HCT116 (cell line): ENCODE measurements at regions not wholly inside any gene's neighbourhood (a gene's known extent, or its start where the extent isn't known, plus 50 kb on each side); places are given as distances from the start of the nearest gene placed in this dataset.

Source experiments
- ATAC-seq: fragments of 200-7000 bp; cut with Tn5 transposase; 2 replicates; pipeline ENCODE4 v1.9.1; 2020; ENCODE audit warnings: mild to moderate bottlenecking, moderate library complexity
- BruUV-seq: library from RNA; stranded (reverse); fragments of 400-500 nt; replicated peaks from 2 replicates; lab custom pipeline; 2021; lab: Mats Ljungman, UMichigan
- CTCF ChIA-PET: fragments of 300-600 bp; sonication (Branson Sonifier 250); formaldehyde crosslinking; loops from one replicate; lab custom pipeline; 2021; ENCODE audit warnings: antibody characterized with exemption; lab: Charles Lee
- POLR2A ChIA-PET: fragments of 300-600, 350-600 bp; sonication (Branson Sonifier 250); formaldehyde crosslinking; loops from one replicate; lab custom pipeline; 2021; ENCODE audit warnings: antibody characterized with exemption; lab: Charles Lee
- RAD21 ChIA-PET, 2 experiments: fragments of 300-600 bp; sonication (Branson Sonifier 250); formaldehyde crosslinking; loops; one replicate each; lab custom pipeline; 2023; ENCODE audit warnings: low total read pairs in 2 of 2; ENCODE audit not compliant: uncharacterized antibody in 2 of 2, unreplicated experiment in 2 of 2, low non-redundant PET in 1 of 2; lab: Charles Lee
- DNase-seq: peaks from one replicate; pipeline ENCODE4 v3.0.0-alpha.2; 2010; ENCODE audit warnings: low read depth, low spot score
- H2AFZ ChIP-seq: fragments of 200-600 bp; shearing (Covaris generic), sonication (generic); 2 replicates; pipeline ENCODE4 v1.6.1; 2017; ENCODE audit warnings: low read depth, mixed run types, mixed read lengths, antibody characterized with exemption, low read length; ENCODE audit not compliant: poor library complexity, severe bottlenecking
- H3K27ac ChIP-seq: 2 replicates; pipeline ENCODE4 v1.5.1; 2012; ENCODE audit warnings: low read depth, low read length
- H3K27me3 ChIP-seq: fragments of 200-600 bp; sonication (generic); 2 replicates; pipeline ENCODE4 v1.6.1; 2016; ENCODE audit warnings: mixed run types, low read length, mixed read lengths; ENCODE audit not compliant: insufficient read depth
- H3K36me3 ChIP-seq, 2 experiments: fragments of 200-500 bp in 1 of 2; fragments of 200-600 bp in 1 of 2; sonication (Bioruptor generic) in 1 of 2; sonication (generic) in 1 of 2; 2 replicates each; pipeline versions ENCODE4 v1.5.1 to v1.6.1; 2014 to 2016; ENCODE audit warnings: low read length in 2 of 2, inconsistent platforms in 1 of 2, mixed read lengths in 1 of 2, mixed run types in 1 of 2; ENCODE audit not compliant: insufficient read depth in 2 of 2, control insufficient read depth in 1 of 2
- H3K4me1 ChIP-seq, 2 experiments: fragments of 200-600 bp in 1 of 2; sonication (generic) in 1 of 2; 2 replicates each; pipeline versions ENCODE4 v1.5.1 to v1.6.1; 2012 to 2017; ENCODE audit warnings: low read length in 2 of 2, inconsistent platforms in 1 of 2, mild to moderate bottlenecking in 1 of 2, mixed read lengths in 1 of 2, mixed run types in 1 of 2, moderate library complexity in 1 of 2; ENCODE audit not compliant: insufficient read depth in 2 of 2, control insufficient read depth in 1 of 2
- H3K4me2 ChIP-seq: fragments of 200-600 bp; sonication (generic); 2 replicates; pipeline ENCODE4 v1.6.1; 2017; ENCODE audit warnings: mixed run types, low read length, mixed read lengths
- H3K4me3 ChIP-seq, 2 experiments: fragments of 200-600 bp in 1 of 2; sonication (generic) in 1 of 2; replicated peaks in 1 of 2; 2 replicates each; pipeline ENCODE4 v1.5.1; 2011 to 2016; ENCODE audit warnings: low read length in 2 of 2, control low read depth in 1 of 2, low read depth in 1 of 2, mild to moderate bottlenecking in 1 of 2, mixed read lengths in 1 of 2, mixed run types in 1 of 2
- H3K79me2 ChIP-seq: fragments of 200-600 bp; sonication (generic); 2 replicates; pipeline ENCODE4 v1.6.1; 2017; ENCODE audit warnings: mild to moderate bottlenecking, mixed run types, low read length, moderate library complexity, mixed read lengths; ENCODE audit not compliant: insufficient read depth
- H3K9ac ChIP-seq: fragments of 200-600 bp; sonication (generic); 2 replicates; pipeline ENCODE4 v1.6.1; 2016; ENCODE audit warnings: low read length, mixed read lengths
- H3K9me2 ChIP-seq: fragments of 200-600 bp; sonication (generic), shearing (Covaris generic); 2 replicates; pipeline ENCODE4 v1.6.1; 2017; ENCODE audit warnings: mixed run types, mild to moderate bottlenecking, moderate library complexity; ENCODE audit not compliant: insufficient read depth
- H3K9me3 ChIP-seq, 2 experiments: fragments of 200-500 bp in 1 of 2; fragments of 200-600 bp in 1 of 2; sonication (Bioruptor generic) in 1 of 2; sonication (generic) in 1 of 2; 2 replicates each; pipeline ENCODE4 v1.6.1; 2014 to 2017; ENCODE audit warnings: low read length in 2 of 2, mixed read lengths in 2 of 2, inconsistent platforms in 1 of 2, low read depth in 1 of 2, mild to moderate bottlenecking in 1 of 2, mixed run types in 1 of 2, moderate library complexity in 1 of 2; ENCODE audit not compliant: control insufficient read depth in 1 of 2, insufficient read depth in 1 of 2
- H4K20me1 ChIP-seq: fragments of 200-600 bp; sonication (generic), shearing (Covaris generic); 2 replicates; pipeline ENCODE4 v1.6.1; 2017; ENCODE audit warnings: mixed run types, mild to moderate bottlenecking, moderate library complexity; ENCODE audit not compliant: insufficient read depth
- CEBPB ChIP-seq: IDR thresholded peaks from 2 replicates; pipeline ENCODE4 v1.6.1; 2012; ENCODE audit warnings: low read depth
- EGR1 ChIP-seq: IDR thresholded peaks from 2 replicates; pipeline ENCODE4 v1.6.1; 2012; ENCODE audit warnings: low read depth
- ELF1 ChIP-seq: IDR thresholded peaks from 2 replicates; pipeline ENCODE4 v1.6.1; 2012; ENCODE audit warnings: low read depth, borderline replicate concordance
- EZH2 ChIP-seq: fragments of 200-600 bp; sonication (generic); IDR thresholded peaks from 2 replicates; pipeline ENCODE4 v1.6.1; 2017; ENCODE audit warnings: antibody characterized with exemption, mixed run types
- FOSL1 ChIP-seq: IDR thresholded peaks from 2 replicates; pipeline ENCODE4 v1.6.1; 2012; ENCODE audit warnings: low read depth
- JUND ChIP-seq: IDR thresholded peaks from 2 replicates; pipeline ENCODE4 v1.6.1; 2012
- MAX ChIP-seq: IDR thresholded peaks from 2 replicates; pipeline ENCODE4 v1.6.1; 2012
- POLR2AphosphoS5 ChIP-seq: IDR thresholded peaks from 2 replicates; pipeline ENCODE4 v1.6.1; 2011; ENCODE audit warnings: mild to moderate bottlenecking, low read depth, low read length, moderate library complexity
- RAD21 ChIP-seq: IDR thresholded peaks from 2 replicates; pipeline ENCODE4 v1.6.1; 2012; ENCODE audit warnings: low read depth, mild to moderate bottlenecking
- REST ChIP-seq: IDR thresholded peaks from 2 replicates; pipeline ENCODE4 v1.6.1; 2012; ENCODE audit warnings: low read depth
- SIN3A ChIP-seq: IDR thresholded peaks from 2 replicates; pipeline ENCODE4 v1.6.1; 2012; ENCODE audit warnings: low read depth
- ZFX ChIP-seq: fragments of 450-650 bp; IDR thresholded peaks from 2 replicates; pipeline ENCODE4 v1.6.1; 2017
- ZNF274 ChIP-seq: fragments of 200-500 bp; sonication (Bioruptor generic); IDR thresholded peaks from 2 replicates; pipeline ENCODE4 v1.6.1; 2014; ENCODE audit warnings: mild to moderate bottlenecking, low read depth, low read length, inconsistent platforms
- intact Hi-C: fragments of 100-400 bp; cut with micrococcal nuclease; formaldehyde crosslinking; loops from 2 replicates; pipeline ENCODE4 v1.10.0; 2022
- TF ChIP-seq, protein P1 (sequence below): IDR thresholded peaks from 2 replicates; pipeline ENCODE4 v1.6.1; 2012

GRCh38 chr10:2038036-2038435, 300.7 kb upstream of the ADARB2 start (continued):
- no peak for TF ChIP-seq EZH2
- TF ChIP-seq FOSL1 = no peak
- TF ChIP-seq RAD21 = no peak
- no peak for TF ChIP-seq EGR1
- TF ChIP-seq ZNF274 = no peak
- no peak for TF ChIP-seq MAX

- ATAC-seq = no peak
- DNase-seq = no peak
- H3K9me2 ChIP-seq = no peaks in the 10 kb centered on the region
- no peaks in the 10 kb centered on the region for H4K20me1 ChIP-seq
- no TSS peak for BruUV-seq
- H3K27ac ChIP-seq = no peak overlapping the region
- no peak overlapping the region for H3K4me3 ChIP-seq
- H3K79me2 ChIP-seq = no peaks in the 10 kb centered on the region
- ChIA-PET RAD21 (no interaction called here), CTCF (no interaction called here), POLR2A (no interaction called here)
- no peak overlapping the region for H3K4me2 ChIP-seq
- H3K9ac ChIP-seq = no peak overlapping the region
- H2AFZ ChIP-seq = no peak overlapping the region
- no peaks in the 10 kb centered on the region for H3K4me1 ChIP-seq
- no peaks in the 10 kb centered on the region for H3K36me3 ChIP-seq
- H3K27me3 ChIP-seq = no peaks in the 10 kb centered on the region
- intact Hi-C loops = no loop called here
- TF ChIP-seq REST = no peak
- no peak for TF ChIP-seq EGR1
- no peak for TF ChIP-seq ZNF274
- no peak for TF ChIP-seq JUND
- no peak for TF ChIP-seq CEBPB
- TF ChIP-seq ZFX = no peak
- no peak for TF ChIP-seq POLR2AphosphoS5
- TF ChIP-seq SIN3A = no peak
- TF ChIP-seq ELF1 = no peak
- TF ChIP-seq, protein P1, sequence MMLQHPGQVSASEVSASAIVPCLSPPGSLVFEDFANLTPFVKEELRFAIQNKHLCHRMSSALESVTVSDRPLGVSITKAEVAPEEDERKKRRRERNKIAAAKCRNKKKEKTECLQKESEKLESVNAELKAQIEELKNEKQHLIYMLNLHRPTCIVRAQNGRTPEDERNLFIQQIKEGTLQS = no peak
- H3K9me3 ChIP-seq = peaks cover 0 to 5% of the 10 kb centered on the region in 2 experiments; a peak in 2 of 4 replicates
Measured at GRCh38 chr10:2037246-2037645, 299.9 kb upstream of the ADARB2 start.
